ENCODE measurements at regions not wholly inside any gene's neighbourhood (a gene's known extent, or its start where the extent isn't known, plus 50 kb on each side); places are given as distances from the start of the nearest gene placed in this dataset.

GRCh38 chr7:153476166-153476565 is 576.0 kb upstream of the DPP6 start:
- no peak for TF ChIP-seq CTCF (IDR thresholded peaks at IDR 0.05; ENCODE audit: insufficient read depth, low read depth, low read length)
- no peak for TF ChIP-seq EZH2 (IDR thresholded peaks at IDR 0.05; ENCODE audit: insufficient read depth, low read length)
